Hepatocyte (in vitro differentiated cells): ENCODE measurements at regions not wholly inside any gene's neighbourhood (a gene's known extent, or its start where the extent isn't known, plus 50 kb on each side); places are given as distances from the start of the nearest gene placed in this dataset.

Experiments
- DNase-seq: peaks from one replicate; pipeline ENCODE4 v3.0.0-alpha.2; 2016; ENCODE audit warnings: low spot score
- H2AFZ ChIP-seq: fragments of 200-600 bp; sonication (generic); 2 replicates; pipeline ENCODE4 v1.6.0; 2016; ENCODE audit warnings: antibody characterized with exemption, mild to moderate bottlenecking
- H3K27ac ChIP-seq: fragments of 200-600 bp; sonication (generic); 2 replicates; pipeline ENCODE4 v1.5.1; 2016; ENCODE audit warnings: mild to moderate bottlenecking
- H3K27me3 ChIP-seq: fragments of 200-600 bp; sonication (generic); 2 replicates; pipeline ENCODE4 v1.6.1; 2016
- H3K36me3 ChIP-seq: fragments of 200-600 bp; sonication (generic); replicated peaks from 2 replicates; pipeline ENCODE4 v1.5.1; 2016; ENCODE audit warnings: low read depth; ENCODE audit not compliant: insufficient read depth
- H3K4me1 ChIP-seq: fragments of 200-600 bp; sonication (generic); 2 replicates; pipeline ENCODE4 v1.5.1; 2016; ENCODE audit warnings: mild to moderate bottlenecking, moderate library complexity; ENCODE audit not compliant: insufficient read depth
- H3K4me2 ChIP-seq: fragments of 200-600 bp; sonication (generic); 2 replicates; pipeline ENCODE4 v1.6.0; 2016
- H3K4me3 ChIP-seq: fragments of 200-600 bp; sonication (generic); 2 replicates; pipeline ENCODE4 v1.5.1; 2016; ENCODE audit warnings: mild to moderate bottlenecking
- H3K79me2 ChIP-seq: fragments of 200-600 bp; sonication (generic); 2 replicates; pipeline ENCODE4 v1.6.0; 2017; ENCODE audit warnings: mild to moderate bottlenecking
- H3K9me2 ChIP-seq: fragments of 200-600 bp; sonication (generic); replicated peaks from 2 replicates; pipeline ENCODE4 v1.6.0; 2017; ENCODE audit warnings: mild to moderate bottlenecking; ENCODE audit not compliant: insufficient read depth
- H3K9me3 ChIP-seq: fragments of 200-600 bp; sonication (generic); 2 replicates; pipeline ENCODE4 v1.5.1; 2016; ENCODE audit warnings: low read depth, mild to moderate bottlenecking
- H4K20me1 ChIP-seq: fragments of 200-600 bp; sonication (generic); 2 replicates; pipeline ENCODE4 v1.6.0; 2016; ENCODE audit warnings: mild to moderate bottlenecking; ENCODE audit not compliant: insufficient read depth, poor library complexity, severe bottlenecking
- CTCF ChIP-seq: fragments of 200-600 bp; sonication (generic); IDR thresholded peaks from 2 replicates; pipeline ENCODE4 v1.5.1; 2016; ENCODE audit warnings: antibody characterized with exemption, mild to moderate bottlenecking; ENCODE audit not compliant: poor library complexity
- EZH2 ChIP-seq: fragments of 200-600 bp; sonication (generic); IDR thresholded peaks from 2 replicates; pipeline ENCODE4 v1.6.1; 2016; ENCODE audit warnings: antibody characterized with exemption, mild to moderate bottlenecking, borderline replicate concordance
- EZH2phosphoT487 ChIP-seq: fragments of 200-600 bp; sonication (generic); IDR thresholded peaks from one replicate; pipeline ENCODE4 v1.6.1; 2018; ENCODE audit warnings: antibody characterized with exemption, mild to moderate bottlenecking, low read depth, moderate library complexity; ENCODE audit not compliant: unreplicated experiment, severe bottlenecking
- WGBS: methylation state at CpG from one replicate; pipeline ENCODE4 v1.1.6; 2016; ENCODE audit warnings: low lambda C conversion rate; ENCODE audit errors: missing lambda C conversion rate; 5-methylcytosine and 5-hydroxymethylcytosine counted together

DNA sequence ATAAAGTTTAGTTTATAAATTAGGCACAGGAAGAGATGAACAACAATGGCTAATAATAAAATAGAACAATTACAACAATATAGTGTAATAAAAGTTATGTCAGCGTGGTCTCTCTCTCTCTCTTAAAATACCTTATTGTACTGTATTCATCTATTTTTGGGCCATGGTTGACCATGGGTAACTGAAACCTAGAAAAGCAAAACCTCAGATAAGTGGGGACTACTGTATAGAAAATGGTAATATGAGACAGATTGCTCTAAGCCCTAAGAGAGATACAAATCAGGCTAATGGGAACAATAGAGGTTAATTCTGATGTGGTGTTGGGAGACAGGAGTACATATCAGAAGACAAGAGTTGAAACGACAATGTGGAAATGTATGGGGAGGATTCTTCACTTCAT lies 86.2 kb downstream of the ZNF365 start:
- Histone ChIP-seq H3K4me1 (peaks cover 4% of the 10 kb centered on the region), H3K9me3 (no peaks in the 10 kb centered on the region), H3K27me3 (no peaks in the 10 kb centered on the region), H2AFZ (no peak overlapping the region), H3K27ac (no peak overlapping the region), H3K4me3 (no peak overlapping the region), H3K4me2 (no peak overlapping the region), H3K79me2 (no peaks in the 10 kb centered on the region), H4K20me1 (no peaks in the 10 kb centered on the region), H3K36me3 (no peaks in the 10 kb centered on the region), H3K9me2 (no peaks in the 10 kb centered on the region)
- 93% methylated on average over 2 of the region's 2 CpGs for WGBS
- TF ChIP-seq EZH2phosphoT487, result no peak
- TF ChIP-seq CTCF, result no peak
- TF ChIP-seq EZH2, result no peak
- DNase-seq, result no peak

DNA sequence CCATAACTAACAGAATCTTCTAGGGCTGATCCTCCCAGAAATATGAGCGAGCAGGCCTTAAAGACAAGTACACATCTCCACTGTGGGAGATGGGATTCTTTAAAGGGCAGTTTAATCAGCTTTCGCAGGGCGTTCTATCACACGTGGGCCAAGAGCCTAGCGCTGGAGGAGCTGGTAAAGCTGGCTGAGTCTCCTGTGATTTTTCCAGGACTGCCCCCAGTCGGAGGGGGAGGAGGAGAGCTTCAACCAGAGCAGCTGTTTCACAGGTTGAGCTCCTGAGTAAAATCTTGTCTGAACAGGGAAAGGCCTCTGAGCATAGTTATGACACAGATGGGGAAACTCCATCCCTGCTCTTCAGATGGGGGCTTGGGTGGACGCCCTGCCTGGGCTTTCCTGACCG lies 87.0 kb downstream of the ZNF365 start:
- no peaks in the 10 kb centered on the region for H4K20me1 ChIP-seq
- WGBS, result 87% methylated on average over 8 of the region's 8 CpGs
- H3K9me2 ChIP-seq, result no peaks in the 10 kb centered on the region
- no peak overlapping the region for H3K4me3 ChIP-seq
- no peak for TF ChIP-seq EZH2
- no peak for TF ChIP-seq CTCF
- TF ChIP-seq EZH2phosphoT487, result no peak
- H3K36me3 ChIP-seq, result no peaks in the 10 kb centered on the region
- H3K4me2 ChIP-seq, result no peak overlapping the region
- no peak overlapping the region for H3K27ac ChIP-seq
- H3K27me3 ChIP-seq, result no peaks in the 10 kb centered on the region
- H3K4me1 ChIP-seq, result peaks cover 4% of the 10 kb centered on the region
- no peak overlapping the region for H2AFZ ChIP-seq
- no peaks in the 10 kb centered on the region for H3K9me3 ChIP-seq
- DNase-seq, result no peak
- no peaks in the 10 kb centered on the region for H3K79me2 ChIP-seq

GRCh38 chr10:62462461-62462860 lies 88.3 kb downstream of the ZNF365 start:
- Histone ChIP-seq H4K20me1 (no peaks in the 10 kb centered on the region), H2AFZ (no peak overlapping the region), H3K79me2 (no peaks in the 10 kb centered on the region), H3K9me2 (no peaks in the 10 kb centered on the region), H3K27me3 (no peaks in the 10 kb centered on the region), H3K4me3 (no peak overlapping the region), H3K36me3 (no peaks in the 10 kb centered on the region), H3K27ac (no peak overlapping the region), H3K4me1 (peaks cover 4% of the 10 kb centered on the region), H3K4me2 (no peak overlapping the region), H3K9me3 (no peaks in the 10 kb centered on the region)
- 95% methylated on average over 1 of the region's 1 CpG for WGBS
- TF ChIP-seq CTCF, result no peak
- no peak for TF ChIP-seq EZH2phosphoT487
- TF ChIP-seq EZH2, result no peak
- no peak for DNase-seq

GRCh38 chr10:62463364-62463763 lies 89.2 kb downstream of the ZNF365 start:
- no peak overlapping the region for H3K4me2 ChIP-seq
- 62% methylated on average over 3 of the region's 3 CpGs for WGBS
- no peaks in the 10 kb centered on the region for H4K20me1 ChIP-seq
- no peak for DNase-seq
- H3K36me3 ChIP-seq, result no peaks in the 10 kb centered on the region
- peaks cover 4% of the 10 kb centered on the region for H3K4me1 ChIP-seq
- no peak for TF ChIP-seq CTCF
- no peak for TF ChIP-seq EZH2phosphoT487
- no peak for TF ChIP-seq EZH2
- H3K27me3 ChIP-seq, result no peaks in the 10 kb centered on the region
- no peak overlapping the region for H3K27ac ChIP-seq
- H3K9me2 ChIP-seq, result no peaks in the 10 kb centered on the region
- H3K4me3 ChIP-seq, result no peak overlapping the region
- no peak overlapping the region for H2AFZ ChIP-seq
- H3K9me3 ChIP-seq, result no peaks in the 10 kb centered on the region
- H3K79me2 ChIP-seq, result no peaks in the 10 kb centered on the region
